ENCODE measurements at regions not wholly inside any gene's neighbourhood (a gene's known extent, or its start where the extent isn't known, plus 50 kb on each side); places are given as distances from the start of the nearest gene placed in this dataset.

DNA sequence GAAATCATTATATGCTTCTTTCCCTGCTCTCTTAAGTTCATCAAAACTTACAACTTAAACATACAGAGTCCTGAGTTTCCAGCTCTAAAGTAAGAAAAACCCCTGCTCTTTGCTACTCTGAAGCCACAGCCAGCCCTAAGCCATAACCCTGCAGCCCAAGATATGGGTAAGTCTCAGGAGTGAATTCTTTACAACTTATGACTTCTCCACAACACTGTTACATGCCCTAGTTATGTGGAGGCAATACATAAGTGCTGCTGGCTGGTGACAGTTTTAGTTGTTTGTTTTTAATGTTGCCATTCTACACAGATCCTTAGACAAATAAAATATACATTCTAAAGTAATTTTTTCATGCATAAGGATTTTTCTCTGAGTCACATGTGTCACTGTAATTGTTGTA lies 100.2 kb downstream of the FBXO8 start:
- no peak for TF ChIP-seq USF2 (CRISPR knock-in tag; IDR thresholded peaks at IDR 0.05)
- TF ChIP-seq, protein P1, sequence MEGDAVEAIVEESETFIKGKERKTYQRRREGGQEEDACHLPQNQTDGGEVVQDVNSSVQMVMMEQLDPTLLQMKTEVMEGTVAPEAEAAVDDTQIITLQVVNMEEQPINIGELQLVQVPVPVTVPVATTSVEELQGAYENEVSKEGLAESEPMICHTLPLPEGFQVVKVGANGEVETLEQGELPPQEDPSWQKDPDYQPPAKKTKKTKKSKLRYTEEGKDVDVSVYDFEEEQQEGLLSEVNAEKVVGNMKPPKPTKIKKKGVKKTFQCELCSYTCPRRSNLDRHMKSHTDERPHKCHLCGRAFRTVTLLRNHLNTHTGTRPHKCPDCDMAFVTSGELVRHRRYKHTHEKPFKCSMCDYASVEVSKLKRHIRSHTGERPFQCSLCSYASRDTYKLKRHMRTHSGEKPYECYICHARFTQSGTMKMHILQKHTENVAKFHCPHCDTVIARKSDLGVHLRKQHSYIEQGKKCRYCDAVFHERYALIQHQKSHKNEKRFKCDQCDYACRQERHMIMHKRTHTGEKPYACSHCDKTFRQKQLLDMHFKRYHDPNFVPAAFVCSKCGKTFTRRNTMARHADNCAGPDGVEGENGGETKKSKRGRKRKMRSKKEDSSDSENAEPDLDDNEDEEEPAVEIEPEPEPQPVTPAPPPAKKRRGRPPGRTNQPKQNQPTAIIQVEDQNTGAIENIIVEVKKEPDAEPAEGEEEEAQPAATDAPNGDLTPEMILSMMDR (IDR thresholded peaks at IDR 0.05 in 2 of 3, conservative IDR thresholded peaks at IDR 0.05 in 1 of 3; ENCODE audit: insufficient read depth in 2 of 3, low read depth in 1 of 3, low read length in 3 of 3) = no peak
- no peak for TF ChIP-seq PHF8 (IDR thresholded peaks at IDR 0.05; ENCODE audit: borderline replicate concordance, low read length)
- TF ChIP-seq ELF4 (CRISPR knock-in tag; IDR thresholded peaks at IDR 0.05) = no peak
- no peak for TF ChIP-seq TCF7L2 (IDR thresholded peaks at IDR 0.05; ENCODE audit: low read depth, low read length)

Data from K562 (cell line).